PC-9 (cell line): ENCODE measurements at regions not wholly inside any gene's neighbourhood (a gene's known extent, or its start where the extent isn't known, plus 50 kb on each side); places are given as distances from the start of the nearest gene placed in this dataset.

Experiments used
- BruUV-seq: library from RNA; stranded (reverse); fragments of 400-500 nt; replicated peaks from 2 replicates; lab custom pipeline; 2021; lab: Mats Ljungman, UMichigan
- CTCF ChIA-PET: fragments of 300-600 bp; sonication (Branson Sonifier 250); formaldehyde crosslinking; loops from one replicate; lab custom pipeline; 2022; ENCODE audit warnings: antibody characterized with exemption; lab: Charles Lee
- POLR2A ChIA-PET: fragments of 300-600 bp; sonication (Branson Sonifier 250); formaldehyde crosslinking; loops from one replicate; lab custom pipeline; 2022; ENCODE audit warnings: antibody characterized with exemption; ENCODE audit not compliant: unreplicated experiment; lab: Charles Lee
- DNase-seq, 2 experiments: peaks; one replicate each; pipeline versions ENCODE4 v3.0.0 to v3.0.0-alpha.2; 2015 to 2022; ENCODE audit warnings: mixed read lengths in 1 of 2
- H2AFZ ChIP-seq: fragments of 200-600 bp; sonication (generic); 2 replicates; pipeline ENCODE4 v1.8.1; 2017; ENCODE audit warnings: antibody characterized with exemption
- H3F3A ChIP-seq: fragments of 200-600 bp; sonication (generic); 2 replicates; pipeline ENCODE4 v1.8.1; 2017; ENCODE audit warnings: antibody characterized with exemption, mild to moderate bottlenecking, low read depth; ENCODE audit not compliant: insufficient read depth
- H3K27ac ChIP-seq: fragments of 200-600 bp; sonication (generic); 2 replicates; pipeline ENCODE4 v1.6.1; 2016; ENCODE audit warnings: mixed run types
- H3K27me3 ChIP-seq: fragments of 200-600 bp; sonication (generic); 2 replicates; pipeline ENCODE4 v1.6.1; 2016; ENCODE audit warnings: low read depth, mixed run types; ENCODE audit not compliant: insufficient read depth
- H3K36me3 ChIP-seq: fragments of 200-600 bp; sonication (generic); 2 replicates; pipeline ENCODE4 v1.6.1; 2016; ENCODE audit warnings: low read depth, mixed run types
- H3K4me1 ChIP-seq: fragments of 200-600 bp; sonication (generic); replicated peaks from 2 replicates; pipeline ENCODE4 v1.6.1; 2016; ENCODE audit warnings: mixed run types; ENCODE audit not compliant: insufficient read depth
- H3K4me2 ChIP-seq: fragments of 200-600 bp; sonication (generic); 2 replicates; pipeline ENCODE4 v1.6.1; 2017; ENCODE audit warnings: mixed run types
- H3K4me3 ChIP-seq: fragments of 200-600 bp; sonication (generic); 2 replicates; pipeline ENCODE4 v1.6.1; 2016; ENCODE audit warnings: mixed run types
- H3K79me2 ChIP-seq: fragments of 200-600 bp; sonication (generic); 2 replicates; pipeline ENCODE4 v1.6.1; 2017; ENCODE audit warnings: low read depth, mixed run types
- H3K9me2 ChIP-seq: fragments of 200-600 bp; sonication (generic); 2 replicates; pipeline ENCODE4 v1.8.1; 2017; ENCODE audit warnings: mild to moderate bottlenecking; ENCODE audit not compliant: insufficient read depth
- H3K9me3 ChIP-seq: fragments of 200-600 bp; sonication (generic); 2 replicates; pipeline ENCODE4 v1.8.1; 2016; ENCODE audit warnings: low read depth; ENCODE audit not compliant: insufficient read depth
- H4K20me1 ChIP-seq: fragments of 200-600 bp; sonication (generic); 2 replicates; pipeline ENCODE4 v1.8.1; 2017; ENCODE audit not compliant: insufficient read depth
- CTCF ChIP-seq: fragments of 200-600 bp; sonication (generic); conservative IDR thresholded peaks from 2 replicates; pipeline ENCODE4 v1.6.1; 2017; ENCODE audit warnings: mixed run types, antibody characterized with exemption, mild to moderate bottlenecking, moderate library complexity
- EZH2 ChIP-seq: fragments of 200-600 bp; sonication (generic); IDR thresholded peaks from 2 replicates; pipeline ENCODE4 v1.8.0; 2017; ENCODE audit warnings: antibody characterized with exemption, low read depth
- intact Hi-C: fragments of 100-400 bp; cut with micrococcal nuclease; formaldehyde crosslinking; loops from one replicate; pipeline ENCODE4 v1.10.0; 2022; ENCODE audit not compliant: unreplicated experiment

GRCh38 chr6:120214088-120214499 is 864.5 kb upstream of the MAN1A1 start:
- H3F3A ChIP-seq: peaks cover 5% of the 10 kb centered on the region; the same call in 1 of the 2 replicates
- POLR2A ChIA-PET: no interaction called here
- no TSS peak for BruUV-seq

GRCh38 chr6:120211955-120212792 is 862.6 kb upstream of the MAN1A1 start:
- peaks cover 14% of the 10 kb centered on the region for H3K4me1 ChIP-seq
- 0 out of 2 replicates have a peak, but pooled peaks cover 5% of the 10 kb centered on the region for H3K9me3 ChIP-seq
- peak overlapping the region; percentile 45; the same call in 1 of the 2 replicates for H2AFZ ChIP-seq
- ChIA-PET POLR2A (no interaction called here), CTCF (no interaction called here)
- H3K27me3 ChIP-seq: no peaks in the 10 kb centered on the region
- TF ChIP-seq EZH2: no peak
- peak in 1 of 2 experiments; percentile 62 for DNase-seq
- peak overlapping the region; percentile 20; the same call in 1 of the 2 replicates for H3K4me3 ChIP-seq
- BruUV-seq: no TSS peak
- H3K79me2 ChIP-seq: no peaks in the 10 kb centered on the region
- intact Hi-C loops: no loop called here
- H3K9me2 ChIP-seq: no peaks in the 10 kb centered on the region; the same call in 1 of the 2 replicates
- no peaks in the 10 kb centered on the region for H4K20me1 ChIP-seq
- H3K4me2 ChIP-seq: peak overlapping the region; percentile 48
- peak overlapping the region; percentile 5 for H3K27ac ChIP-seq
- no peaks in the 10 kb centered on the region for H3K36me3 ChIP-seq
- peaks cover 5% of the 10 kb centered on the region; the same call in 1 of the 2 replicates for H3F3A ChIP-seq

More at GRCh38 chr6:120214088-120214499, 864.5 kb upstream of the MAN1A1 start:
- Histone ChIP-seq H2AFZ (no peak overlapping the region), H3K79me2 (no peaks in the 10 kb centered on the region), H3K4me1 (peaks cover 14% of the 10 kb centered on the region), H3K9me3 (0 out of 2 replicates have a peak, but pooled peaks cover 5% of the 10 kb centered on the region), H3K9me2 (no peaks in the 10 kb centered on the region; the same call in 1 of the 2 replicates), H3K27ac (no peak overlapping the region), H3K4me2 (no peak overlapping the region), H3K36me3 (no peaks in the 10 kb centered on the region), H3K27me3 (no peaks in the 10 kb centered on the region), H4K20me1 (no peaks in the 10 kb centered on the region), H3K4me3 (no peak overlapping the region)
- DNase-seq: no peak
- no peak for TF ChIP-seq EZH2
- TF ChIP-seq CTCF: no peak
- intact Hi-C loops: no loop called here
- CTCF ChIA-PET: no interaction called here

- Histone ChIP-seq H3K79me2 (no peaks in the 10 kb centered on the region), H3K4me2 (no peak overlapping the region), H3K9me2 (no peaks in the 10 kb centered on the region), H3K9me3 (peaks cover 5% of the 10 kb centered on the region), H4K20me1 (no peaks in the 10 kb centered on the region), H3K36me3 (no peaks in the 10 kb centered on the region), H3F3A (no peaks in the 10 kb centered on the region; the same call in 1 of the 2 replicates), H3K27ac (no peak overlapping the region), H3K4me3 (no peak overlapping the region), H3K27me3 (no peaks in the 10 kb centered on the region), H3K4me1 (0 out of 2 replicates have a peak, but pooled peaks cover 3% of the 10 kb centered on the region), H2AFZ (no peak overlapping the region)
- TF ChIP-seq CTCF (no peak), EZH2 (no peak)
- ChIA-PET POLR2A (no interaction called here), CTCF (no interaction called here)
- DNase-seq: no peak
- intact Hi-C loops: no loop called here
- BruUV-seq: no TSS peak
Measured at GRCh38 chr6:120202878-120203277, 853.3 kb upstream of the MAN1A1 start.
